HL-60 (cell line): ENCODE measurements at regions not wholly inside any gene's neighbourhood (a gene's known extent, or its start where the extent isn't known, plus 50 kb on each side); places are given as distances from the start of the nearest gene placed in this dataset.

ENCODE experiments used
- GABPA ChIP-seq: IDR thresholded peaks from 2 replicates; pipeline ENCODE4 v1.6.1; 2012; ENCODE audit warnings: low read depth
- POLR2AphosphoS5 ChIP-seq: IDR thresholded peaks from 2 replicates; pipeline ENCODE4 v1.6.1; 2012; ENCODE audit warnings: low read depth
- TF ChIP-seq, protein P1 (sequence below): IDR thresholded peaks from 2 replicates; pipeline ENCODE4 v1.6.1; 2012; ENCODE audit warnings: low read depth; ENCODE audit not compliant: insufficient replicate concordance
- TF ChIP-seq, protein P2 (sequence below): IDR thresholded peaks from one replicate; pipeline ENCODE4 v1.5.1; 2011; ENCODE audit warnings: low read length, control low read depth, inconsistent platforms; ENCODE audit not compliant: insufficient read depth

DNA sequence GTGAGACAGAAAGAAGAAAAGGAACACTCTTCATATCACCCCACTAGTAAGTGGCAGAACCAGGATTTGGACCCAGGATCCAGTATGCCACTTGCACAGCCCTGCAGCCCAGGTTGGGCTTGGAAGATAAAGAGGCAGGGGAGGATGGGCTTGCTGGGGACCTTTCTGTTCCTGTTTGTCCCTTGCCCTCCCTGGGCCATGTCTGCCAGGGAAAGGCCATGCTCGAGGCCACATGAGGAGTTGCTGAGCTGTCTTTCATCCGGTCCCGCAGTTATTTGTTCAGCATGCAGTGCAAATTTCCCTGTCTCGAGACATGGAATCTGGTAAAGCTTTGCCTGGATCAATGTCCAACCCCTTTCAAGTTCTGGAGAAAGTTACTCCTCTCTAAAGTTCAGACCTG lies 116.0 kb upstream of the MRPS22 start:
- TF ChIP-seq, protein P1, sequence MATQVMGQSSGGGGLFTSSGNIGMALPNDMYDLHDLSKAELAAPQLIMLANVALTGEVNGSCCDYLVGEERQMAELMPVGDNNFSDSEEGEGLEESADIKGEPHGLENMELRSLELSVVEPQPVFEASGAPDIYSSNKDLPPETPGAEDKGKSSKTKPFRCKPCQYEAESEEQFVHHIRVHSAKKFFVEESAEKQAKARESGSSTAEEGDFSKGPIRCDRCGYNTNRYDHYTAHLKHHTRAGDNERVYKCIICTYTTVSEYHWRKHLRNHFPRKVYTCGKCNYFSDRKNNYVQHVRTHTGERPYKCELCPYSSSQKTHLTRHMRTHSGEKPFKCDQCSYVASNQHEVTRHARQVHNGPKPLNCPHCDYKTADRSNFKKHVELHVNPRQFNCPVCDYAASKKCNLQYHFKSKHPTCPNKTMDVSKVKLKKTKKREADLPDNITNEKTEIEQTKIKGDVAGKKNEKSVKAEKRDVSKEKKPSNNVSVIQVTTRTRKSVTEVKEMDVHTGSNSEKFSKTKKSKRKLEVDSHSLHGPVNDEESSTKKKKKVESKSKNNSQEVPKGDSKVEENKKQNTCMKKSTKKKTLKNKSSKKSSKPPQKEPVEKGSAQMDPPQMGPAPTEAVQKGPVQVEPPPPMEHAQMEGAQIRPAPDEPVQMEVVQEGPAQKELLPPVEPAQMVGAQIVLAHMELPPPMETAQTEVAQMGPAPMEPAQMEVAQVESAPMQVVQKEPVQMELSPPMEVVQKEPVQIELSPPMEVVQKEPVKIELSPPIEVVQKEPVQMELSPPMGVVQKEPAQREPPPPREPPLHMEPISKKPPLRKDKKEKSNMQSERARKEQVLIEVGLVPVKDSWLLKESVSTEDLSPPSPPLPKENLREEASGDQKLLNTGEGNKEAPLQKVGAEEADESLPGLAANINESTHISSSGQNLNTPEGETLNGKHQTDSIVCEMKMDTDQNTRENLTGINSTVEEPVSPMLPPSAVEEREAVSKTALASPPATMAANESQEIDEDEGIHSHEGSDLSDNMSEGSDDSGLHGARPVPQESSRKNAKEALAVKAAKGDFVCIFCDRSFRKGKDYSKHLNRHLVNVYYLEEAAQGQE: no peak
- TF ChIP-seq, protein P2, sequence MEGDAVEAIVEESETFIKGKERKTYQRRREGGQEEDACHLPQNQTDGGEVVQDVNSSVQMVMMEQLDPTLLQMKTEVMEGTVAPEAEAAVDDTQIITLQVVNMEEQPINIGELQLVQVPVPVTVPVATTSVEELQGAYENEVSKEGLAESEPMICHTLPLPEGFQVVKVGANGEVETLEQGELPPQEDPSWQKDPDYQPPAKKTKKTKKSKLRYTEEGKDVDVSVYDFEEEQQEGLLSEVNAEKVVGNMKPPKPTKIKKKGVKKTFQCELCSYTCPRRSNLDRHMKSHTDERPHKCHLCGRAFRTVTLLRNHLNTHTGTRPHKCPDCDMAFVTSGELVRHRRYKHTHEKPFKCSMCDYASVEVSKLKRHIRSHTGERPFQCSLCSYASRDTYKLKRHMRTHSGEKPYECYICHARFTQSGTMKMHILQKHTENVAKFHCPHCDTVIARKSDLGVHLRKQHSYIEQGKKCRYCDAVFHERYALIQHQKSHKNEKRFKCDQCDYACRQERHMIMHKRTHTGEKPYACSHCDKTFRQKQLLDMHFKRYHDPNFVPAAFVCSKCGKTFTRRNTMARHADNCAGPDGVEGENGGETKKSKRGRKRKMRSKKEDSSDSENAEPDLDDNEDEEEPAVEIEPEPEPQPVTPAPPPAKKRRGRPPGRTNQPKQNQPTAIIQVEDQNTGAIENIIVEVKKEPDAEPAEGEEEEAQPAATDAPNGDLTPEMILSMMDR: no peak
- TF ChIP-seq GABPA (no peak), POLR2AphosphoS5 (no peak)
